Right ventricle myocardium superior (tissue), 1 donor: ENCODE measurements at regions not wholly inside any gene's neighbourhood (a gene's known extent, or its start where the extent isn't known, plus 50 kb on each side); places are given as distances from the start of the nearest gene placed in this dataset.
"Not testable (repeated sequence)": the region's sequence is repeated elsewhere in the genome, so short reads cannot be mapped to it uniquely, and the experiment has no call there.

Experiments used
- ATAC-seq: fragments of 200-7000 bp; cut with Tn5 transposase; one replicate; pipeline ENCODE4 v1.9.1; 2020; ENCODE audit warnings: mild to moderate bottlenecking; ENCODE audit not compliant: poor library complexity
- DNase-seq: peaks from one replicate; pipeline ENCODE4 v3.0.0-alpha.2; 2020
- intact Hi-C: fragments of 100-400 bp; cut with DNase I; formaldehyde crosslinking; loops from one replicate; pipeline ENCODE4 v1.11.2; 2022
- donor health status: DM: no; HTN: yes; CAD: no; lungs with severe emphysema.

GRCh38 chr7:17101207-17101696 is 197.2 kb upstream of the AHR start:
- ATAC-seq (no peak), DNase-seq (no peak)
- intact Hi-C loops = no loop called here

GRCh38 chr7:17103170-17103569 is 195.3 kb upstream of the AHR start:
- intact Hi-C loops = no loop called here
- no peak for DNase-seq
- no peak for ATAC-seq

GRCh38 chr7:17103984-17104383 is 194.5 kb upstream of the AHR start:
- intact Hi-C loops = no loop called here
- no peak for ATAC-seq
- no peak for DNase-seq

- no peak for ATAC-seq
- DNase-seq = no peak
- intact Hi-C loops = no loop called here
Measured at GRCh38 chr7:17104419-17104818, 194.0 kb upstream of the AHR start.

- no peak for DNase-seq
- ATAC-seq = no peak
- intact Hi-C loops = no loop called here
Measured at GRCh38 chr7:17105701-17106100, 192.8 kb upstream of the AHR start.

- intact Hi-C loops = no loop called here
- no peak for ATAC-seq
Measured at GRCh38 chr7:17108049-17108584, 190.3 kb upstream of the AHR start.

GRCh38 chr7:17109020-17109419 is 189.4 kb upstream of the AHR start:
- no peak for DNase-seq

More at GRCh38 chr7:17108049-17108584, 190.3 kb upstream of the AHR start:
- no peak for DNase-seq

GRCh38 chr7:17113770-17114169 is 184.7 kb upstream of the AHR start:
- DNase-seq, intact Hi-C loops, ATAC-seq: not testable (repeated sequence)

More at GRCh38 chr7:17109020-17109419, 189.4 kb upstream of the AHR start:
- intact Hi-C loops = no loop called here
- ATAC-seq = no peak

- DNase-seq (no peak), ATAC-seq (no peak)
- intact Hi-C loops = no loop called here
Measured at GRCh38 chr7:17118412-17118811, 180.0 kb upstream of the AHR start.

GRCh38 chr7:17120756-17121155 is 177.7 kb upstream of the AHR start:
- DNase-seq (no peak), ATAC-seq (no peak)
- intact Hi-C loops = no loop called here

GRCh38 chr7:17121671-17122070 is 176.8 kb upstream of the AHR start:
- no peak for ATAC-seq
- intact Hi-C loops = no loop called here
- no peak for DNase-seq

GRCh38 chr7:17123020-17123419 is 175.4 kb upstream of the AHR start:
- ATAC-seq = no peak

GRCh38 chr7:17126413-17127268 is 171.8 kb upstream of the AHR start:
- ATAC-seq = no peak
- intact Hi-C loops = no loop called here

More at GRCh38 chr7:17123020-17123419, 175.4 kb upstream of the AHR start:
- DNase-seq = no peak
- intact Hi-C loops = no loop called here

GRCh38 chr7:17129218-17129617 is 169.2 kb upstream of the AHR start:
- DNase-seq (no peak), ATAC-seq (no peak)
- intact Hi-C loops = no loop called here

More at GRCh38 chr7:17126413-17127268, 171.8 kb upstream of the AHR start:
- no peak for DNase-seq

GRCh38 chr7:17130281-17131059 is 168.0 kb upstream of the AHR start:
- ATAC-seq (peak; percentile 52), DNase-seq (no peak)
- intact Hi-C loops = no loop called here

- ATAC-seq (no peak), DNase-seq (no peak)
- intact Hi-C loops = no loop called here
Measured at GRCh38 chr7:17131060-17131345, 167.4 kb upstream of the AHR start.

GRCh38 chr7:17131983-17132655 is 166.3 kb upstream of the AHR start:
- no peak for ATAC-seq
- intact Hi-C loops = no loop called here
- DNase-seq = no peak

GRCh38 chr7:17132726-17133125 is 165.7 kb upstream of the AHR start:
- intact Hi-C loops = no loop called here
- ATAC-seq = no peak
- no peak for DNase-seq

GRCh38 chr7:17133977-17134376 is 164.5 kb upstream of the AHR start:
- intact Hi-C loops = no loop called here
- no peak for DNase-seq
- ATAC-seq = no peak
